ENCODE measurements at regions not wholly inside any gene's neighbourhood (a gene's known extent, or its start where the extent isn't known, plus 50 kb on each side); places are given as distances from the start of the nearest gene placed in this dataset.

DNA sequence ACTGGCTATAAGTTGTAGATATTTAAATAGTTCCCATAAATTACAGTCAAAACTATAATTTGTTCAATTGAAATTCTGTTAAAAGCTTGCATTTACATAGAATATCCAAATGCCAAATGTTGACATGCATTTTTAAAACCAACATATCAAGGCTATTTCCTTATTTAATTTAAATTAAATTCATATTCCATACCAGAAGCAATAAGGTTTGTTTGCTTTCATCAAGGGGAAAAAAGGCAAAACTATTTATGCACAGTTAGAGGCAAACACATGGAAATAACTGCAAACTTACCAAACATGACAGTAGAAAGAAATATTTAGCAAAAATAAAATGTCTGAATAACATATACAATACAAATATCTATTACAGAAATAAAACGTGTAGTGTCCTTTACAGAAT is 1581.2 kb upstream of the TENM4 start:
- no peak for DNase-seq (ENCODE audit: low read depth)

DNA sequence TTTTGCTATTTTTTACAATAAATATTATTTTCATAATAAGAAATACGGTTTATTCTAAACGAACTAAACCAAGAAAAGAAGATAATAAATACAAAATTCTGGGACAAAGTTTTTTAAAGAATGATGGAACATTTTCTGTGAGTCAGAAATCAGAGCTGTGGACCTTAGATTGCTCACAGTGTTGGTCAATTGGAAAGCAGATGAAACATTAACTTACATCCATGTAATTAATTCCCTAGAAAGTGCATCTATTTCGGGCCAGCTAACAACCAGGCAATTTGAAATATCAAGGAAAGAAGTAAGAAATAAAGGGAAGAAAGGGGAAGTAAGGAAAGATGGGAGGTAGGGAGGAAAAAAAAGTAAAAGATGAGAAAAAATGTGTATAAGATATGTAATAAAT is 1569.8 kb upstream of the TENM4 start:
- no peak for DNase-seq (ENCODE audit: low read depth)

DNA sequence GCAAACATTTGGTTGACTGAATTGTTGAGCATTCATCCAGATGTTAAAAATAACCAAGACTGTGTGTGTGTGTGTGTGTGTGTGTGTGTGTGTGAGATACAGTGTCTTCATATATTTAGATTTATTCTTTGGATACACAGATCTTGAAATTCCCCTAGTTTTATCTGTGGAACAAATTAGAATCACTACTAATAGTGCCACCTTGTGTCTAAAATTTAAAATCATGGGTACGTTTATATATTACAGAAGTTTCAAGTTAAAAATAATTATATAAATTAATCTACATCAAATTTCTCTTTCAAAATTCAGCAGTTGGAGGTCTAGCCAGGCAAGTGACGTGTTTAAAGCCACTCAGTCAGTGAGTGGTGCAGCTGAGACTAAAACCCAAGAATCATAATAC is 1566.2 kb upstream of the TENM4 start:
- no peak for DNase-seq (ENCODE audit: low read depth)

DNA sequence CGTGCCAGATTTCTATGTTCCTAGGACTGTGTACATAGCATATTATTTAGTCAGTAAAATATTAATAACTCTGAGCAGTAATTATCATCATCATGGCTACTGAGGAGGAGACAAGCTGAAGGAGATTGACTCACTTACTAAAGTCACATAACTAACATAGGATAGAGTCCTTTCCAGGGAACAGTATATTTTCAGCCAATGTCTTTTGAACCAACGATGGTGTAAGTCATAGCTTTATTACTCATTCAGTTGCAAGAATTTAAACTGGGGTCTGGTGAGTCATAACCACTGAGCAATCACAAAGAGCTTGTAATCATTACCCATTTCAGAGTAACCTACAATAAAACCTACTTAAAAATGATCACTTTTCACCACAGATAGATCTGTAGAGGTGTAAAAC is 1564.8 kb upstream of the TENM4 start:
- DNase-seq (ENCODE audit: low read depth): no peak

DNA sequence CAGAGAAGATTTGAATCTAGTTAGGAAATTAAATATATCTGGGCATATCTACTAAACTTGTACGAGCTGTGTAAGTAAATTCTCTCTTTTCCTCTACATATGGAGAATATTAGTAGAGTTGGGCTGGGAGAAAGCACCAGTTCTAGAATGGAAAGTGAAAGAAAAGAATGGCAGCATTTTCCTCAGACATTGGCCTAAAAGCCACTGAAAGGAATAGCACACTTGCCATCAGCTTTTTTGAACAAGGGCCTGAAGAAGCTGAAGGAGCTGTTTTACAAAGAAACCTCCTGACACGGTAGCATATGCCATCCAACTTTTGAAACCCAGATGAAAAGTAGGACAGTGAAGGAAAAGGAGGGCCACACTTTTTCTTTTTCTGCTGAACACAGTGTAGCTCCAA is 1563.7 kb upstream of the TENM4 start:
- DNase-seq (ENCODE audit: low read depth): no peak

DNA sequence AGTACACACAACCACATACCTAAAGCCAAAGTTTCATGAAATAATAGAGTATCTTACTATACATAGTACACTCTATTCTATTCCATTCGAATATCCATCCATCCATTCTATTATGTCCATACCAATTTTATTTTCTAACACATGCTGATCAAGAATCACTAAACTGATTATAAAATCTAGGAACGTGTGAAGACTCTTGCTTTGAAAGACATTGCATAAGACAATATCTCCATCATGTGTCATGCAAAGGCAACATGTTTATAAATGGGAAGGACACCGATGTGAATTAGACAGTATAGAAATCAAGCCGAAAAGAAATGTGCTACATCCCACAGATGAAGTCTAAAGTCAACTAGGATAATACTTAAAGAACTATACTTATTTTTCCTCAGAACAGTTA is 1561.5 kb upstream of the TENM4 start:
- DNase-seq (ENCODE audit: low read depth): no peak

DNA sequence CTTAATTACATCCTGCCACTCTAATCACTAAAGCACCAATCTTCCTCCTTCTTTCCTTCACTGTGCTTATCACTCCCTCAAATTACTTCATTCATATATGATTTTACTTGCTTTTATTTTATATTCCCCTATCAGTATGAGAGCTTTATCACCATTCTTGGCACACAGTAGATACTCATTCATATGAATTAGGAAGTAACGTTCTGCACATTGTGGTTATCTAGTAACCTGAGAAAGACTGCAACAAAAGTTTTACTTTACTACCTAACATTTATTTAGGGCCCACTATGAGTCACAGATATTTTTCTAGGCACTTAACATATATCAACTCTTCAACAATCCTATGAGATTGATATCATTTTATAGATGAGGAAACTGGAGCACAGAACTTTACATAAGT is 1559.9 kb upstream of the TENM4 start:
- no peak for DNase-seq (ENCODE audit: low read depth)

DNA sequence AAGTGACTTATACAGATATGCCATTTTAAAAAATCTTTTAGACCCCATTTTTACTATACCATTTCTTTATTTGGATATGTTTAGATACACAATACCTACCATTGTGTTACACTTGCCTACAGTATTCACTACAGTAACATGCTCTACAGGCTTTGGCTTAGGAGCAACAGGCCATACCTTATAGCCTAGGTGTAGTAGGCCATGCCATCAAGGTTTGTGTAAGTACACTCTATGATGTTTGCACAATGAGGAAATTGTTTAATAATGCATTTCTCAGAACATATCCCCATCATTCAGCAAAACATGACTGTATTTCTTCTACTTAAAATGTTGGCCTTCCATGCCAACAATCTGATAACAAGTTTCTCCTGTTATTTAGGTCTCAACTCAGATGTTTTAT is 1559.5 kb upstream of the TENM4 start:
- no peak for DNase-seq (ENCODE audit: low read depth)

DNA sequence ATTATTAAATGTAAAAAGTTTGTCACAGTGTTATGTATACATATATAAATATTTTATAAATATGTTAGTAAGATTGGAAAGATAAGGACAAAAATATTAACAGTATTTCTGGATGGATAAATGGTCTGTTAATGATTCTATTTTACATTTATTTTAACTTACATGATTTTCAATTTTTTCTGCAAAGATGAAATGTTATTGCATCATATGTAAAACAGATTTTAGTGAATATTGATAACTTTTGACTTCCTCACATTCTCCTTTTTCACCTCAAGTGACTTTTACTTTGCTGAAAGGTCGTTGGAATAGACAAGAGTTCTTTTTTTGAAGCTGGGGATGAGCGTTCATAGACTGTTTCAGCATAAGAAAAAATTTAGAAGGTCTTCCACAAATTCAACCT is 1554.7 kb upstream of the TENM4 start:
- no peak for DNase-seq (ENCODE audit: low read depth)

DNA sequence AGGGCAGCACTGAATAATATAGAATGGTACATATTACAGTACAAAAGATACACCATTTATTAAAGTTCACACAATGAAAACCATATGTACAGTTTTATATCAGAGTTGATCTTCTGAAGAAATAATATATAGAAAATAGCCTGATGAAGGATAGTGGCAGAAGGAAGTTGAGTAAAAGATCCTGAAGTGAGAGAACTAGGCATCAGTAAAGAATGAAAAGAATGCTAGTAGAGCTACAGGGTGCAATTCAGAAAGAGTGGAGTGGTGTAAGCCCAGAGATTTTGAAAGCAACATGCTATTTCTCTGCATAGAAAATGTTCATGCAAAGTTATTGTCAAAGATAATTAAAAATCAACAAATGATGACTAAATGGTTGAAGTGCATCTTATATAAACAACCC is 1552.7 kb upstream of the TENM4 start:
- no peak for DNase-seq (ENCODE audit: low read depth)

DNA sequence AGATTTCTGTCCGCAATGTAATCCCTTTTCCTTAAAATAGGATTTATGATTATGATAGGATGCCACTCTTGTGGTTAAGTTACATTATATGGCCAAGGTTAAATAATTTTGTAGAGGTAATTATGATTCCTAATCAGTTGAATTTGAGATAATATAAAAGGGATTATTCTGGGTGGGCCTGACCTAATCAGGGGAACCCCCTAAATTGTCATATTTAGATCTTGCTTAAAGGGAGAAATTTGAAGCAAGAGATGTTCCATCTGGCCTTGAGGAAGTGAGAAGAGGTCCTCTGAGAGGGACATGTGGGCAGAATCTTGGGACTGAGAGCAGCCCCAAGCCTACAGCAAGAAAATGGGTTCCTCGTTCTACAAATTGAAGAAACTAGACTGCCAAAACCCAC is 1550.1 kb upstream of the TENM4 start:
- no peak for DNase-seq (ENCODE audit: low read depth)

DNA sequence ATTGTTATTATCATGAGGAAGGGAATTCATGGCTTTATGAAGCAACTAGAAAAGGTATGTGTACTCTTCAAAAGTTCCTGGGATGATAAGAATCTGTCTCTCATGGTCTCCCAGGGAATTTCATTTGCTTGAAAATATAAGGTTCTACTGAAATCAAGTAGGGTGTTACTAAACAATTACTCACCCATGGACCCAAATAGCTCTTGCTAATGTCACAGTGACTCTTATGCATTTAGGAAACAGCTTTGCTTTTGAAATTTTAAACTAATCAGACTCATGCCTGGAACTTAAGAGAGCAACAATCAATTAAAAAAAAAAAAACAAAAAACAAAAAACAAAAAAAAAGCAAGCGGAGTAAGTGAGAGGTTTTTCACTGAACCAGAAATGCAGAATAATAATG is 1546.3 kb upstream of the TENM4 start:
- no peak for DNase-seq (ENCODE audit: low read depth)

DNA sequence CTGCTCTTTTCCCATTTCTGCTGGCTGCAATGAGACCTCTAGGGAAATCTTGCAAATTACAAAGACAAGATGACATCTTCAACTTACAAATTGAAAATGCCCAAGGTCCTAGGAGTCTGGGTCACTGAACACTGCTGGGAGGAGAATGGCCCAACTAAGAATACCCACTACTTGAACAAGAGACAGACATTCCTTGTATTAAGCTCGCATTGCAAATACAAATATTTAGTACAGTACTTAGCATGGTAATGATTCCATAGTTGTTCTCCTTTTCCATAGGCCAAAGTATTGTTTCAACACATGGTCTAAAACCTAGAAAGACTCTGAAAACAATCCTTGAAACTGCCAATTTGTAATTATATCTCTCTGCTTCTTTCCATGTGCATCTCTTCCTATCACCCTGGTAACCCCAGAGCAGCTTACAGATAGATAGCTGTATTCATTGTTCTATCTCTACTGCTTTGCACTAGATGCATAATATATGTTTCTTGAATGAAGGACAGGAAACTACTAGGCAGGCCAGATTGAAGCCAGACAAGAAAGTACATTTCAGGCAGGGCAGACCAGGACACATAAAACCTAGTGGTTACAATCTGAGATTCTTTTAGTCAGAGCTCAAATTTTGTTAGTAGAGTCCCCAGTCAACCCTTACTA is 1545.7 kb upstream of the TENM4 start:
- no peak for DNase-seq (ENCODE audit: low read depth)

DNA sequence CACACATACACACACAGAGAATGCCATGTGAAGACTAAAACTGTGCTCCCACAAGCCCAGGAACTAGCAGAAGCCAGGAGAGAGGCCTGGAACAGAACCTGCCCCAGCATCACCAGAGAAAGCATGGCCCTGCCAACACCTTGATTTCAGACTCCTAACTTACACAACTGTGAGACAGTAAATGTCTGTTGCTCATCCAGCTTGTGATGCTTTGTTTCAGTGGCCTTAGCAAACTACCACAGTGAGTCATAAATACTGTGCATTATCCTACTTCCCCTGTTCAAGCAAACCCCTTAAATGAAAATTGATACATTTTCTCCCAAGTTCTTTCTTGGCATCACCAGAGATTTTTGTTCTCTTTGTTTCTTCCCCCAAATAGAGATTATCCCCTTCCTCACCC is 1539.4 kb upstream of the TENM4 start:
- DNase-seq (ENCODE audit: low read depth): no peak

DNA sequence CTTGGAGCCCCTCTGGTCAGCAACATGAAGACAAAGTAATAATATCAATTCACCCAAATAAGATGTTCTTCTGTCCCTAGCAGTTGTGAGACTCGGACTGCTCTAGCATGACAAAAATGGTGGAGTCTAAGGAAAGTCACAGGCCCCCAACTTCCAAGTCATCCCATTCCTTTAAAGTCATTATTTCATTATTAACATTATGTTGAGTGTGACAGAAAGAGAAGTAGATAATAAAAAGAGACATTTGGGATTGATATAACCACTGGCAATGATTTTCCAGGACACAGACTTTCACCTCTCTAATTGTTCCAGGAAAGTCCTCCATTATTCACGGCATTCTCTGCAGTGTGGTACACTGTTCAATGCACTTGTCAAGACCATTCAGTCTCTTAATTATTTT is 1533.0 kb upstream of the TENM4 start:
- no peak for DNase-seq (ENCODE audit: low read depth)

DNA sequence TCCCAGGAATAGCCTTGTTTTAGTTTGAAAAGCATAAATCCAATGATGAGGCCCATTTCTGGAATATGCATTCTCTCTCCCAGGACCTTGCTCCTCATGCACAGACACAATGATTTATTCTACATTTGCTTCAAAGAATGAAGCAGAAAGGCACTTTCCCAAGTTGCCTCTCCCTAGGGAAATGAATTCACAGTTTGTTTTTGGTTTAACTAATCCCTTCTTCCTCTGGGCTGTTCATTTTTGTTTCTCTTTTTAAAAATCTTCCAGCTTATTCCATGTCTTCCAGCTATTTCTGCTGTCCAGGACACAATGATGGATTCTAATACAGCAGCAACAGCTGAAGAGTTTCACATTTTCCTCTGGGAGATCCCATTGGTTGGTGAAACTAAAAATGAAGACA is 1529.2 kb upstream of the TENM4 start:
- DNase-seq (ENCODE audit: low read depth): no peak

DNA sequence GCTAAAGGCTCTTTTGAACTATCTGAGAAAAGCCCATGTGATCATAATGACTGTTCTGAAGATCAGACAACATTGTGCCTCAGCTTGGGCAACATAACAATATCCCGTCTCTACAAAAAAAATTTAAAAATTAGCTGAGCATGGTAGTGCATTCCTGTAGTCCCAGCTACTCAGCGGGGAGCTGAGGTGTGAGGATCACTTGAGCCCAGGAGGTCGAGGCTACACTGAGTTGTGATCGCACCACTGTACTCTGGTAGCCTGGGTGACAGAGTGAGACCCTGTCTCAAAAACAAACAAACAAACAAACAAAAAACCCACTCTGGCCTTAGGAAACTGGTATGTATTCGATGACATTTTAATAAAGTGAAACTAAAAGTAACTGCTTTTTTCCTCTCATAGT is 1526.8 kb upstream of the TENM4 start:
- DNase-seq (ENCODE audit: low read depth): no peak

DNA sequence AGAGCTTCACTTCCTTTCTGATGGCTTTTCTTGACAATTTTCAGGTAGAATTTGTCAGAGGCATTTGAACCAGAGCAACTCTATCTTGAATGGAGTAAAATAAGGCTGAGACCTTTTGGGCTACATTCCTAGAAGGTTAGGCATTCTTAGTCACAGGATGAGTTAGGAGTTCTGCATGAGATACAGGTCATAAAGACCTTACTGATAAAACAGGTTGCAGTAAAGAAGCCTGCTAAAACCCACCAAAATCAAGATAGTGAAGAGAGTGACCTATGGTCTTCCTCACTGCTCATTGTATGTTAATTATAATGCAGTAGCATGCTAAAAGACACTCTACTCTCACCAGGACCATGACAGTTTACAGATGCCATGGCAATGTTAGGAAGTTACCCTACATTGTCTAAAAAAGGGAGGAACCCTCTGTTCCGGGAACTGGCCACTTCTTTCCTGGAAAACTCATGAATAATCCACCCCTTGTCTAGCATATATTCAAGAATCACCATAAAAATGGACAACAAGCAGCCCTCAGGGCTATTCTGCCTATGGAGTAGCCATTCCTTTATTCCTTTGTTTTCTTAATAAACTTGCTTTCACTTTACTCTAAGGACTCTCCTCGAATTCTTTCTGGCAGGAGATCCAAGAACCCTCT is 1519.7 kb upstream of the TENM4 start:
- DNase-seq (ENCODE audit: low read depth): no peak

DNA sequence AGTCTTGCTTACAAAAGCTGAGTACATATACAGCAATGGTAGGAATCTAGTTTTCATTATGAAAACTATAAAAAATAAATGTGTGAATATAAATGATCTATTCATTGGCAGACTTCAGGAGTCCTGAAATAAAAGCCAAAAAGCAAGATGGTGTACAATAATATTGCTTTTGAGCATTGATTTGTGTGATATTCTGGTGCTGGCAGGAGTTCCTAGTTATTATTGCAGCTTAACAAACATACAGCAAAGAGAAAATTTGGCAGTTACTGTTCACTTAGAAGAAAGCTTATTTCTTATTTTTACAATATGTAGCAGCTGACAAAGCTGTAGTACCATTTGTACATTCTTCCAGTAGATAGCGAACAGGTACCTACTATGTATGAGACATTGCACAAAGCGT is 1518.9 kb upstream of the TENM4 start:
- no peak for DNase-seq (ENCODE audit: low read depth)

DNA sequence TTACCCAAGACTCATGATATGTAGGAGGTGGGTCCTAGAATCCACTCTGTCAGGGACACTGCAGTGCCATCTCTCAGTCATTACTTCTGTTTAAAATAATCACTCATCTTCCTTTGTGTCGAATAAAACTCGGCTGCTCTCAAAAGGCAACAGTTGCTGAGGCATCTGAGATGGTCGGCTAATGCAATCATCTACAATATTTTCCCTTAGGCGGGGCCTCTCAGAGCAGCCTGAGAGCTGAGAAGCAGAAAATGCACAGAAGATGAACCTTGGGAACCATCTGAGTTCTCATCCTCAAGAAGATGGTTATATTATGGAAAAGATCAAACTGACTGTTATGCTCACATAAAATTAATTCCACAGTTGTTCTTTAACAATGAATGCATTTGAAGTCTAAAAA is 1518.2 kb upstream of the TENM4 start:
- no peak for DNase-seq (ENCODE audit: low read depth)

DNA sequence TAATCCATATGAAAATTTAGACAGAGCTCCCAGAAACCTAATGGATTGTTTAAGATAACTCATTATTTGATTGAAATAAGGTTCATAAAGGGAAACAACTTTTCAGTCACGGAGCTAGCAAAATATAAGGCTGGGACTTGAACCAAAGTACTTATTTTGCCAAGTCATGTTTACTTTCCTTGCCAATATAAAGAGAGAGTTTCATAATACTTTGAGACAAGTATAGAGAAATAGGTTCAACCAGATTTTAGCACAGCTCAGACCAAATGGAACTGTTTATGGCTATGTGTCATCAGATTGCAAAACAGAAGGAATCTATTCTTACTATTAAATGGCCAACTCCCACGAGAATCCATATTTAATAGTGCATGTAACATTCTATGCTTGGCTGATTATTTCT is 1517.5 kb upstream of the TENM4 start:
- no peak for DNase-seq (ENCODE audit: low read depth)

DNA sequence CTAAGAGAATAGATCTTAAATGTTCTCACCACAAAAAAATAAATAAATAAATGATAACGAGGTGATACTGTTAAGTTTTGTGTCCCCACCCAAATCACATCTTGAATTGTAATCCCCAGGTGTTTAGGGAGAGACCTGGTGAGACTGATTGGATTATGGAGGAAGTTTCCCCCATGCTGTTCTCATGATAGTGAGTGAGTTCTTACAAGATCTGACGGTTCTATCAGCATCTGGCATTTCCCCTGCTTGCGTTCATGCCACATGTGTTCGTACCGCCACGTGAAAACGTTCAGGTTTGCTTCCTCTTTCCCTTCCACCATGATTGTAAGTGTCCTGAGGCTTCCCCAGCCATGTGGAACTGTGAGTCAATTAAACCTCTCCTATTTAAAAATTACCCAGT is 1514.8 kb upstream of the TENM4 start:
- no peak for DNase-seq (ENCODE audit: low read depth)

DNA sequence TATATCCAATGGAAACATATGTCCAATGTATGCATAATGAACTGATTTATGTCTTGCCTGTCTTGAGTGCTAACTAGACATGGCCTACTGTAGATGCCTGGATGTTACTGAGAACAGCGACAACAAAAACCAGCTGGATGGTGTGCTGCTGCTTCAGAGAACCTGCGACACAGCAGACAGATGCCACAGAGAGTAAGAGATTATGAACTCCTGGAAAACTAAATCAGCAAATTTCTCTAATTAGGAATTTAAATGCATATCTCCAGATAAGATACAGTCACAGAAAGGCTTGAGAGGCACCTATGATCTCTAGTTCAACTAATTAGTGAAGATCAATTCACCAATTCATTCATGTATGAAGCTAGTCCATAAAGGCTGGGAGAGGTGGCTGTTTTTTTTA is 1508.0 kb upstream of the TENM4 start:
- no peak for DNase-seq (ENCODE audit: low read depth)

DNA sequence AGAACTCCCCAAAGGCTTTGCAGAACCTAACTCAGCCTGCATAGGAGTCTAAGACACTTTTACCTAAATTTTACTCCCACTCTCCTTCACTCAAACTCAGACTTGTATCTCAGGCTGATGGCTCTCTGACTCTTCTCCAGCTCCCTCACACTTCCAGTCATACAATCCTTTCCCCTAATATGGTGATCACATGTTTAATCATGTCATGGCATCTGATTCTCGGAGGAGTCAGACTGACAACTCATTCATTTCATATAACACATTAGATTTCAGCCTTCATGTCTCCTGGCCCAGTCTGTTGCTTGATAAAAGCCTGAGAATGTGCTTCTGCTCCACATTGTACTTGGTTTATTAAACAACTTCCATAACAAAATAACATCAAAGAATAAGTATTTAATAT is 1503.9 kb upstream of the TENM4 start:
- no peak for DNase-seq (ENCODE audit: low read depth)

DNA sequence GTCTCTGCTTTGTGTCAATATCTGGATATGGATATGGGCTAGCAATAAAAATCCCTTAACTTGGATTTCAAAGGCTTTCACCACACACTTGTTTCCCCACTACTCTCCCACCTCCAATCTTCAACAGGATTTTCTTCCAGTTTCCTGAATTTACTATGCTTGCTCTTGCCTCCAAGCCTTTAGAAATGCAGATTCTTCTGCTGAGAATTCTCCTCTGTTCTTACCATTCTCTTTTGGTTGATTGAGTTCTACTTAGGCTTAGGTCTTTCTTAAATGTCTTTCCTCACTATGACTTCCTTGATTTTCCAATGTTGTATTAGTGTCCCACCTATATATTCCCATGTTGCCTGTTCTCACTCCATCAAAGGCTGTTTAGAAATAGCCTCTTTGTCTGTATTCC is 1502.4 kb upstream of the TENM4 start:
- DNase-seq (ENCODE audit: low read depth): no peak

All from CMK (cell line).